ENCODE measurements at regions not wholly inside any gene's neighbourhood (a gene's known extent, or its start where the extent isn't known, plus 50 kb on each side); places are given as distances from the start of the nearest gene placed in this dataset.

DNA sequence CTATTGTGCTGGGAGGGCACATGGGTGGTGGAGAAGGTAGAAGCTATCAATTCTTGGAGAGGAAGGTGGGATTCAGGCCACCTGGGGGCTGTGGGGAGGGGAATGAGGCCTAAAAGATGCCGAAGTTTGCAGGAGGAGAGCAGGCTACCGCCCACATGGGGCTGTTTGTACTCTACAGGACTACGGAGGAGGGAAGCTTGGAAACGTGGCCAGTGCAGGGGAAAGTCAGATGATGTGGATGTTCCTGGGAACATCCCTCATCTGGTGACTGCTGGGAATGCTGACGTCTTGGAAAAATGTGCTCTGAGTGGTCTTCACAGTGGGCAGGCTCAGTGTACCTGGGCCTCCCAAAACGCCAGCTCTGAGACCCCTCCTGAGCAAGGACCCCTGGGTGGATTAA is 78.5 kb downstream of the TNFAIP2 start:
- Histone ChIP-seq H2AFZ (ENCODE audit: low read length) (no peak overlapping the region), H3K9me2 (replicated peaks; ENCODE audit: low read length) (no peaks in the 10 kb centered on the region), H3K4me3 (ENCODE audit: low read length) (no peak overlapping the region), H3F3A (ENCODE audit: low read length, unreplicated experiment) (no peaks in the 10 kb centered on the region), H3K36me3 (ENCODE audit: low read depth, low read length) (no peaks in the 10 kb centered on the region), H3K9ac (ENCODE audit: low read length) (no peak overlapping the region), H3K4me2 (ENCODE audit: low read length) (no peak overlapping the region), H3K27ac (ENCODE audit: low read length) (no peak overlapping the region), H3K4me1 (ENCODE audit: insufficient read depth, low read length) (0 out of 2 replicates have a peak, but pooled peaks cover 7% of the 10 kb centered on the region), H4K20me1 (ENCODE audit: low read length) (no peaks in the 10 kb centered on the region), H3K9me3 (ENCODE audit: low read length) (peaks cover 21% of the 10 kb centered on the region), H3K27me3 (ENCODE audit: low read length) (no peaks in the 10 kb centered on the region), H3K79me2 (ENCODE audit: low read length) (no peaks in the 10 kb centered on the region)
- no TSS peak for BruUV-seq (replicated peaks)
- intact Hi-C loops (cut with micrococcal nuclease), result no loop called here
- DNase-seq (no peak), ATAC-seq (no peak)
- TF ChIP-seq EZH2phosphoT487 (IDR thresholded peaks at IDR 0.05; ENCODE audit: borderline replicate concordance, low read length) (no peak), EZH2 (IDR thresholded peaks at IDR 0.05; ENCODE audit: low read length, unreplicated experiment) (no peak)
- TF ChIP-seq, protein P1, sequence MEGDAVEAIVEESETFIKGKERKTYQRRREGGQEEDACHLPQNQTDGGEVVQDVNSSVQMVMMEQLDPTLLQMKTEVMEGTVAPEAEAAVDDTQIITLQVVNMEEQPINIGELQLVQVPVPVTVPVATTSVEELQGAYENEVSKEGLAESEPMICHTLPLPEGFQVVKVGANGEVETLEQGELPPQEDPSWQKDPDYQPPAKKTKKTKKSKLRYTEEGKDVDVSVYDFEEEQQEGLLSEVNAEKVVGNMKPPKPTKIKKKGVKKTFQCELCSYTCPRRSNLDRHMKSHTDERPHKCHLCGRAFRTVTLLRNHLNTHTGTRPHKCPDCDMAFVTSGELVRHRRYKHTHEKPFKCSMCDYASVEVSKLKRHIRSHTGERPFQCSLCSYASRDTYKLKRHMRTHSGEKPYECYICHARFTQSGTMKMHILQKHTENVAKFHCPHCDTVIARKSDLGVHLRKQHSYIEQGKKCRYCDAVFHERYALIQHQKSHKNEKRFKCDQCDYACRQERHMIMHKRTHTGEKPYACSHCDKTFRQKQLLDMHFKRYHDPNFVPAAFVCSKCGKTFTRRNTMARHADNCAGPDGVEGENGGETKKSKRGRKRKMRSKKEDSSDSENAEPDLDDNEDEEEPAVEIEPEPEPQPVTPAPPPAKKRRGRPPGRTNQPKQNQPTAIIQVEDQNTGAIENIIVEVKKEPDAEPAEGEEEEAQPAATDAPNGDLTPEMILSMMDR (conservative IDR thresholded peaks at IDR 0.05; ENCODE audit: low read depth, low read length), result no peak
- CTCF ChIA-PET, result no interaction called here
- POLR2A ChIA-PET (ENCODE audit: unreplicated experiment), result no interaction called here

GRCh38 chr14:103204852-103205540 is 81.7 kb downstream of the TNFAIP2 start:
- Histone ChIP-seq H3K4me3 (ENCODE audit: low read length) (no peak overlapping the region), H3K9me2 (replicated peaks; ENCODE audit: low read length) (no peaks in the 10 kb centered on the region), H3F3A (ENCODE audit: low read length, unreplicated experiment) (no peaks in the 10 kb centered on the region), H3K4me2 (ENCODE audit: low read length) (no peak overlapping the region), H3K27ac (ENCODE audit: low read length) (no peak overlapping the region), H3K9me3 (ENCODE audit: low read length) (peaks cover 21% of the 10 kb centered on the region), H3K4me1 (ENCODE audit: insufficient read depth, low read length) (no peaks in the 10 kb centered on the region), H3K79me2 (ENCODE audit: low read length) (no peaks in the 10 kb centered on the region), H2AFZ (ENCODE audit: low read length) (no peak overlapping the region), H3K36me3 (ENCODE audit: low read depth, low read length) (no peaks in the 10 kb centered on the region), H4K20me1 (ENCODE audit: low read length) (no peaks in the 10 kb centered on the region), H3K27me3 (ENCODE audit: low read length) (no peaks in the 10 kb centered on the region), H3K9ac (ENCODE audit: low read length) (no peak overlapping the region)
- CTCF ChIA-PET, result no interaction called here
- POLR2A ChIA-PET (ENCODE audit: unreplicated experiment), result no interaction called here
- no peak for TF ChIP-seq EZH2phosphoT487 (IDR thresholded peaks at IDR 0.05; ENCODE audit: borderline replicate concordance, low read length)
- TF ChIP-seq, protein P1 (conservative IDR thresholded peaks at IDR 0.05; ENCODE audit: low read depth, low read length), result no peak
- TF ChIP-seq EZH2 (IDR thresholded peaks at IDR 0.05; ENCODE audit: low read length, unreplicated experiment), result no peak
- no TSS peak for BruUV-seq (replicated peaks)
- ATAC-seq (no peak), DNase-seq (no peak)
- intact Hi-C loops (cut with micrococcal nuclease), result no loop called here

- intact Hi-C loops (cut with micrococcal nuclease), result no loop called here
- BruUV-seq (replicated peaks), result no TSS peak
- CTCF ChIA-PET, result no interaction called here
- no peaks in the 10 kb centered on the region for H4K20me1 ChIP-seq (ENCODE audit: low read length)
- H3K36me3 ChIP-seq (ENCODE audit: low read depth, low read length), result no peaks in the 10 kb centered on the region
- H3K9me3 ChIP-seq (ENCODE audit: low read length), result peaks cover 21% of the 10 kb centered on the region
- no peaks in the 10 kb centered on the region for H3K27me3 ChIP-seq (ENCODE audit: low read length)
- H3K9ac ChIP-seq (ENCODE audit: low read length), result no peak overlapping the region
- DNase-seq, result no peak
- no peak for ATAC-seq
- TF ChIP-seq EZH2phosphoT487 (IDR thresholded peaks at IDR 0.05; ENCODE audit: borderline replicate concordance, low read length), result no peak
- TF ChIP-seq, protein P1 (conservative IDR thresholded peaks at IDR 0.05; ENCODE audit: low read depth, low read length), result no peak
- TF ChIP-seq EZH2 (IDR thresholded peaks at IDR 0.05; ENCODE audit: low read length, unreplicated experiment), result no peak
- no peaks in the 10 kb centered on the region for H3F3A ChIP-seq (ENCODE audit: low read length, unreplicated experiment)
- H3K79me2 ChIP-seq (ENCODE audit: low read length), result no peaks in the 10 kb centered on the region
- no peaks in the 10 kb centered on the region for H3K4me1 ChIP-seq (ENCODE audit: insufficient read depth, low read length)
- no peak overlapping the region for H3K4me2 ChIP-seq (ENCODE audit: low read length)
- no peaks in the 10 kb centered on the region for H3K9me2 ChIP-seq (replicated peaks; ENCODE audit: low read length)
- H3K4me3 ChIP-seq (ENCODE audit: low read length), result no peak overlapping the region
- no peak overlapping the region for H2AFZ ChIP-seq (ENCODE audit: low read length)
- H3K27ac ChIP-seq (ENCODE audit: low read length), result no peak overlapping the region
- POLR2A ChIA-PET (ENCODE audit: unreplicated experiment), result no interaction called here
These were observed 82.3 kb downstream of the TNFAIP2 start for GRCh38 chr14:103205541-103205906.

Data from PC-3 (cell line).